HFFc6 (cell line): ENCODE measurements at regions not wholly inside any gene's neighbourhood (a gene's known extent, or its start where the extent isn't known, plus 50 kb on each side); places are given as distances from the start of the nearest gene placed in this dataset.
"Not testable (repeated sequence)": the region's sequence is repeated elsewhere in the genome, so short reads cannot be mapped to it uniquely, and the experiment has no call there.

Source experiments
- DNase-seq: peaks from one replicate; pipeline ENCODE4 v3.0.0-alpha.2; 2018
- H3K27ac Mint-ChIP-seq: 2 replicates; pipeline ENCODE4 v1.8.0; 2020; ENCODE audit warnings: mild to moderate bottlenecking, mixed read lengths
- H3K27me3 Mint-ChIP-seq: 2 replicates; pipeline ENCODE4 v1.8.0; 2021; ENCODE audit warnings: mild to moderate bottlenecking, moderate library complexity, mixed read lengths; ENCODE audit not compliant: insufficient read depth
- H3K36me3 Mint-ChIP-seq: 2 replicates; pipeline ENCODE4 v1.8.0; 2021; ENCODE audit warnings: low read depth, mixed read lengths
- H3K4me1 Mint-ChIP-seq: 2 replicates; pipeline ENCODE4 v1.8.0; 2020; ENCODE audit warnings: low read depth, mixed read lengths
- H3K4me3 Mint-ChIP-seq: 2 replicates; pipeline ENCODE4 v1.8.0; 2020; ENCODE audit warnings: mild to moderate bottlenecking, moderate library complexity, mixed read lengths
- H3K9me3 Mint-ChIP-seq: 2 replicates; pipeline ENCODE4 v1.8.0; 2020; ENCODE audit warnings: mild to moderate bottlenecking, mixed read lengths
- CTCF ChIP-seq: fragments of 200-600 bp; sonication (generic); IDR thresholded peaks from 2 replicates; pipeline ENCODE4 v1.5.0; 2021; ENCODE audit warnings: antibody characterized with exemption, mild to moderate bottlenecking

- Mint-ChIP-seq H3K27me3 (no peaks in the 10 kb centered on the region), H3K4me3 (no peak overlapping the region), H3K27ac (no peak overlapping the region), H3K4me1 (no peaks in the 10 kb centered on the region), H3K9me3 (peaks cover 39% of the 10 kb centered on the region), H3K36me3 (no peaks in the 10 kb centered on the region; the same call in 1 of the 2 replicates)
- DNase-seq, result no peak
- no peak for TF ChIP-seq CTCF
Measured at GRCh38 chr5:130747556-130747955, 417.5 kb downstream of the HINT1 start.

- H3K36me3 Mint-ChIP-seq, H3K4me3 Mint-ChIP-seq, H3K27ac Mint-ChIP-seq, H3K4me1 Mint-ChIP-seq, H3K27me3 Mint-ChIP-seq, DNase-seq: not testable (repeated sequence)
- peaks cover 44% of the 10 kb centered on the region for H3K9me3 Mint-ChIP-seq
Measured at GRCh38 chr5:130746641-130747040, 418.4 kb downstream of the HINT1 start.

GRCh38 chr5:130743092-130743491 lies 422.0 kb downstream of the HINT1 start:
- no peak for TF ChIP-seq CTCF
- no peaks in the 10 kb centered on the region for H3K4me1 Mint-ChIP-seq
- H3K27ac Mint-ChIP-seq, result no peak overlapping the region
- no peak overlapping the region for H3K4me3 Mint-ChIP-seq
- peaks cover 31% of the 10 kb centered on the region for H3K9me3 Mint-ChIP-seq
- H3K27me3 Mint-ChIP-seq, result no peaks in the 10 kb centered on the region
- H3K36me3 Mint-ChIP-seq, result no peaks in the 10 kb centered on the region
- DNase-seq, result no peak

GRCh38 chr5:130740047-130740569 lies 424.9 kb downstream of the HINT1 start:
- H3K27me3 Mint-ChIP-seq, result no peaks in the 10 kb centered on the region
- no peaks in the 10 kb centered on the region for H3K36me3 Mint-ChIP-seq
- DNase-seq, result no peak
- TF ChIP-seq CTCF, result no peak
- no peak overlapping the region for H3K4me3 Mint-ChIP-seq
- H3K4me1 Mint-ChIP-seq, result no peaks in the 10 kb centered on the region
- H3K27ac Mint-ChIP-seq, result no peak overlapping the region
- peaks cover 14% of the 10 kb centered on the region for H3K9me3 Mint-ChIP-seq

GRCh38 chr5:130731839-130732238 lies 433.2 kb downstream of the HINT1 start:
- H3K4me1 Mint-ChIP-seq, result no peaks in the 10 kb centered on the region
- no peak for TF ChIP-seq CTCF

GRCh38 chr5:130729541-130729940 lies 435.5 kb downstream of the HINT1 start:
- H3K9me3 Mint-ChIP-seq, result peaks cover 21% of the 10 kb centered on the region
- no peak overlapping the region for H3K4me3 Mint-ChIP-seq
- no peak for DNase-seq
- peaks cover 7% of the 10 kb centered on the region for H3K36me3 Mint-ChIP-seq
- H3K4me1 Mint-ChIP-seq, result no peaks in the 10 kb centered on the region
- no peak for TF ChIP-seq CTCF
- H3K27ac Mint-ChIP-seq, result no peak overlapping the region
- no peaks in the 10 kb centered on the region for H3K27me3 Mint-ChIP-seq

More at GRCh38 chr5:130731839-130732238, 433.2 kb downstream of the HINT1 start:
- Mint-ChIP-seq H3K4me3 (no peak overlapping the region), H3K27me3 (no peaks in the 10 kb centered on the region), H3K36me3 (peaks cover 7% of the 10 kb centered on the region), H3K9me3 (peaks cover 13% of the 10 kb centered on the region), H3K27ac (no peak overlapping the region)
- DNase-seq, result no peak
